ENCODE measurements at regions not wholly inside any gene's neighbourhood (a gene's known extent, or its start where the extent isn't known, plus 50 kb on each side); places are given as distances from the start of the nearest gene placed in this dataset.

- H3K27ac ChIP-seq, result no peak overlapping the region
- DNase-seq, result no peak
- in situ Hi-C loops (cut with HindIII; ENCODE audit: low pct_ligation_motif_present, low sequenced_read_pairs), result no loop called here
- TF ChIP-seq CTCF (IDR thresholded peaks at IDR 0.05; ENCODE audit: low read depth, low read length, missing control alignments), result no peak
- H3K27me3 ChIP-seq (replicated peaks), result no peaks in the 10 kb centered on the region
- H3K4me3 ChIP-seq (ENCODE audit: low read depth, low read length), result no peak overlapping the region
- no peaks in the 10 kb centered on the region for H3K36me3 ChIP-seq (replicated peaks)
Measured at GRCh38 chr1:214126697-214127146, 138.9 kb downstream of the PROX1 start.

GRCh38 chr1:214127705-214128104 lies 139.9 kb downstream of the PROX1 start:
- no peak overlapping the region for H3K27ac ChIP-seq
- no peak for DNase-seq
- no peak overlapping the region for H3K4me3 ChIP-seq (ENCODE audit: low read depth, low read length)
- no peaks in the 10 kb centered on the region for H3K36me3 ChIP-seq (replicated peaks)
- in situ Hi-C loops (cut with HindIII; ENCODE audit: low pct_ligation_motif_present, low sequenced_read_pairs), result no loop called here
- H3K27me3 ChIP-seq (replicated peaks), result no peaks in the 10 kb centered on the region
- TF ChIP-seq CTCF (IDR thresholded peaks at IDR 0.05; ENCODE audit: low read depth, low read length, missing control alignments), result no peak

- no peaks in the 10 kb centered on the region for H3K36me3 ChIP-seq (replicated peaks)
- no peak for DNase-seq
- H3K27ac ChIP-seq, result no peak overlapping the region
- no peak for TF ChIP-seq CTCF (IDR thresholded peaks at IDR 0.05; ENCODE audit: low read depth, low read length, missing control alignments)
- in situ Hi-C loops (cut with HindIII; ENCODE audit: low pct_ligation_motif_present, low sequenced_read_pairs), result no loop called here
- no peaks in the 10 kb centered on the region for H3K27me3 ChIP-seq (replicated peaks)
- no peak overlapping the region for H3K4me3 ChIP-seq (ENCODE audit: low read depth, low read length)
Measured at GRCh38 chr1:214135886-214136285, 145.1 kb upstream of the SMYD2 start.

- no peak overlapping the region for H3K4me3 ChIP-seq (ENCODE audit: low read depth, low read length)
- H3K27ac ChIP-seq, result no peak overlapping the region
- H3K36me3 ChIP-seq (replicated peaks), result no peaks in the 10 kb centered on the region
- DNase-seq, result no peak
- H3K27me3 ChIP-seq (replicated peaks), result no peaks in the 10 kb centered on the region
- in situ Hi-C loops (cut with HindIII; ENCODE audit: low pct_ligation_motif_present, low sequenced_read_pairs), result no loop called here
- no peak for TF ChIP-seq CTCF (IDR thresholded peaks at IDR 0.05; ENCODE audit: low read depth, low read length, missing control alignments)
Measured at GRCh38 chr1:214136324-214136919, 144.5 kb upstream of the SMYD2 start.

- in situ Hi-C loops (cut with HindIII; ENCODE audit: low pct_ligation_motif_present, low sequenced_read_pairs), result no loop called here
- no peak for DNase-seq
- Histone ChIP-seq H3K27me3 (replicated peaks) (no peaks in the 10 kb centered on the region), H3K27ac (no peak overlapping the region), H3K36me3 (replicated peaks) (no peaks in the 10 kb centered on the region), H3K4me3 (ENCODE audit: low read depth, low read length) (no peak overlapping the region)
- no peak for TF ChIP-seq CTCF (IDR thresholded peaks at IDR 0.05; ENCODE audit: low read depth, low read length, missing control alignments)
Measured at GRCh38 chr1:214141486-214141885, 139.5 kb upstream of the SMYD2 start.

Measured in brain microvascular endothelial cell (primary cell).